ENCODE measurements at regions not wholly inside any gene's neighbourhood (a gene's known extent, or its start where the extent isn't known, plus 50 kb on each side); places are given as distances from the start of the nearest gene placed in this dataset.

- ChIA-PET POLR2A (no interaction called here), CTCF (ENCODE audit: unreplicated experiment) (no interaction called here)
- H3K36me3 ChIP-seq (ENCODE audit: insufficient read depth, low read length): no peaks in the 10 kb centered on the region
- no peak overlapping the region for H3K4me3 ChIP-seq (ENCODE audit: low read depth, low read length, poor library complexity, severe bottlenecking)
- no peaks in the 10 kb centered on the region for H3K4me1 ChIP-seq (ENCODE audit: insufficient read depth, low read length, poor library complexity, severe bottlenecking)
- no peaks in the 10 kb centered on the region for H4K20me1 ChIP-seq (ENCODE audit: insufficient read depth, low read length)
- intact Hi-C loops (cut with micrococcal nuclease; ENCODE audit: unreplicated experiment): no loop called here
- H3K27ac ChIP-seq (ENCODE audit: low read depth, low read length, poor library complexity, severe bottlenecking): no peak overlapping the region
- H3K4me2 ChIP-seq (ENCODE audit: low read length): no peak overlapping the region
- no TSS peak for BruUV-seq (replicated peaks)
- TF ChIP-seq EZH2phosphoT487 (IDR thresholded peaks at IDR 0.05; ENCODE audit: borderline replicate concordance, low read depth, low read length) (no peak), CTCF (conservative IDR thresholded peaks at IDR 0.05; ENCODE audit: low read length) (no peak)
- no peak overlapping the region for H2AFZ ChIP-seq (ENCODE audit: low read length)
- no peaks in the 10 kb centered on the region for H3K9me3 ChIP-seq (ENCODE audit: low read length)
- H3K79me2 ChIP-seq (ENCODE audit: insufficient read depth, low read depth, low read length): no peaks in the 10 kb centered on the region
- H3K9me2 ChIP-seq (ENCODE audit: insufficient read depth, low read length): no peaks in the 10 kb centered on the region
- no peak for DNase-seq (ENCODE audit: low spot score)
These were observed 537.6 kb upstream of the TYRP1 start for GRCh38 chr9:12155401-12156134.

- no TSS peak for BruUV-seq (replicated peaks)
- Histone ChIP-seq H4K20me1 (ENCODE audit: insufficient read depth, low read length) (no peaks in the 10 kb centered on the region), H3K4me3 (ENCODE audit: low read depth, low read length, poor library complexity, severe bottlenecking) (no peak overlapping the region), H3K9me2 (ENCODE audit: insufficient read depth, low read length) (no peaks in the 10 kb centered on the region), H3K79me2 (ENCODE audit: insufficient read depth, low read depth, low read length) (no peaks in the 10 kb centered on the region), H3K36me3 (ENCODE audit: insufficient read depth, low read length) (no peaks in the 10 kb centered on the region), H3K4me1 (ENCODE audit: insufficient read depth, low read length, poor library complexity, severe bottlenecking) (no peaks in the 10 kb centered on the region), H3K9me3 (ENCODE audit: low read length) (no peaks in the 10 kb centered on the region), H3K4me2 (ENCODE audit: low read length) (no peak overlapping the region), H2AFZ (ENCODE audit: low read length) (no peak overlapping the region), H3K27ac (ENCODE audit: low read depth, low read length, poor library complexity, severe bottlenecking) (no peak overlapping the region)
- intact Hi-C loops (cut with micrococcal nuclease; ENCODE audit: unreplicated experiment): no loop called here
- TF ChIP-seq EZH2phosphoT487 (IDR thresholded peaks at IDR 0.05; ENCODE audit: borderline replicate concordance, low read depth, low read length): no peak
- TF ChIP-seq CTCF (conservative IDR thresholded peaks at IDR 0.05; ENCODE audit: low read length): no peak
- CTCF ChIA-PET (ENCODE audit: unreplicated experiment): no interaction called here
- POLR2A ChIA-PET: interaction anchor here (0.7 kb wide), 1 partner anchor 21 kb away, joined by 3 read pairs; no protein-coding TSS in a partner anchor
- no peak for DNase-seq (ENCODE audit: low spot score)
These were observed 530.9 kb upstream of the TYRP1 start for GRCh38 chr9:12162181-12162815.

Data from OCI-LY7 (cell line).